ENCODE measurements at regions not wholly inside any gene's neighbourhood (a gene's known extent, or its start where the extent isn't known, plus 50 kb on each side); places are given as distances from the start of the nearest gene placed in this dataset.

GRCh38 chr1:192945390-192946130 is 113.6 kb downstream of the UCHL5 start:
- no peak for DNase-seq (ENCODE audit: low read depth in 2 of 2)

- DNase-seq (ENCODE audit: low read depth in 2 of 2), result no peak
Observed at GRCh38 chr1:192949783-192950182, 109.4 kb downstream of the UCHL5 start.

- no peak for DNase-seq (ENCODE audit: low read depth in 2 of 2)
Observed at GRCh38 chr1:192950926-192951325, 108.2 kb downstream of the UCHL5 start.

DNA sequence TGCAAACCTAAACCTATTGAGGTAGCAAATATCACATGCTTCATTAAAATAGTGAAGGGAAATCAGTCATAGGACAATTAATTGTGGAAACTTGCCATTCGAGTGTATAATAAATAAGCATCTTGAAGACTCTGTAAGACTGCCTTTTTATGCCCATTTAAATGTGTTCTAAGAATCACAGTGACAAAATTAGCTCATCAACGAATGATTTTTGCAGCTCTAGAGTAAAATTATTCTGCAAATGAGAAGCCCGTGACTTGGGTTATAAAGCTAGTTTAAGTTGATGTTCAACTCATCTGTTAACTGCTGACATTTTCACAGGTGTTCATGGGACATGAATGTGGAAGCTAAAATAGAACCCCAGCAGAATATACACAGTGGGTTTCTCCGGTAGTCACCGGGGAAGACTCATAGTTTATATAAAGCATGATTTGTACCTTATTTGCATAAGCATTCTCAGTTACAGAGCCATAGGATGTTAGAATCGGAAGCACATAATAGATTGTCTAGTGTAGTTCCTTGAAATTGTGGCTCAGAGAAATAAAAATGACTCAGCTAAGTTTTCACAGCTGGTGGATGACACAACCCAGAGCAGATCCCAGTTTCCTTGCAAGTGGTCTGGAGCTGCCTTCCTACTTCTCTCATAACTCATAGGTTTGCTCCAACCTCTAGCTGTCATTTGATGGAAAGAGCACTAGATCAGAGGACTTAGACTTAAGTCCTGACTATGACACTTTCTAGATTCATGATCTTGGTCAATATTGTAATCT is 107.3 kb downstream of the UCHL5 start:
- DNase-seq (ENCODE audit: low read depth in 2 of 2), result no peak

DNA sequence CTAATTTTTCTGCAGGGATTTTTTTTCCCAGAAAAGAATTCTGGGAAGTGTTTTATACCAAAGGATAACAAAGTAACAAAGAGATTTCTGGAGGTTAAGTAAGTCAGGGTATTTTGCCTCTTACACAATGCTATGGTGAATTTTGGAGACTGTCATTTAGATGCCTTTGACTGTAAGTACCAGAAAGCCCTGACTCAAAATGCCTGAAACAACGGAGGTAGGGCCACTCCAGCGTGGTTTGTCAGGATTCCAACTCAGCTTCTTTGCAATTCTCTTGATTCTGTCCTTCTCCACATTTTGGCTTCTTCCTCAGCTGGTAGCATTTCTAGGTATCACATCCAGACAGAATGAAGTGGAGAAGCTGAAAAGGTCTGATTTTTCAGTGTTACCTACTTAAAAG is 106.5 kb downstream of the UCHL5 start:
- no peak for DNase-seq (ENCODE audit: low read depth in 2 of 2)

- no peak for DNase-seq (ENCODE audit: low read depth in 2 of 2)
Observed at GRCh38 chr1:192954705-192955265, 104.4 kb downstream of the UCHL5 start.

- DNase-seq (ENCODE audit: low read depth in 2 of 2), result no peak
Observed at GRCh38 chr1:192958350-192958749, 100.8 kb downstream of the UCHL5 start.

GRCh38 chr1:192958871-192959270 is 100.3 kb downstream of the UCHL5 start:
- DNase-seq (ENCODE audit: low read depth in 2 of 2), result no peak

DNA sequence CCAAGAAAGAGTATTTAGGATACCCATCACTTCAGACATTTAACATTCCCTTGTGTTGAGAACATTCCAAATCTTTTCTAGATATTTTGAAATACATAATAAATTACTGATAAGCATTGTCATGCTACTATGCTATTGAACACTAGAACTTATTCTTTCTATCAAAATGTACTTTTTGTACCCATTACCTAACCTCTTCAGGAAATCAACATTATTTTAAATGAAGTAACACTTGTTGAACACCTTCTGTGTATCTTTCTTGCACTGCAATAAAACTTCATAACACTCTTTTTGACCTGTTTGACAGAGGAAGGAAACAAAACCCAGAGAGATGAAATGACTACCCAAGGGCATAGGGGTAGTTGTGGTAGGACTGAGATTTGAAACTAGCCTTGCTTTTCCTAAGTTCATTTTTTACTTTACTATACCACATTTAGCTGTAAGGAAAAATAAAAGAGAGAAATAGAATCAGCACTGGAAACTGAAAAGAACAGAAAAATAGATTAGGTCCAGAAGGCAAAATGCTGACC is 99.4 kb downstream of the UCHL5 start:
- no peak for DNase-seq (ENCODE audit: low read depth in 2 of 2)

Measured in stimulated activated CD8-positive, alpha-beta memory T cell treated with anti-CD3 and anti-CD28 coated beads, Interleukin-15, amount 100 ng/mL, for 48 hours (primary cell).